ENCODE measurements at regions not wholly inside any gene's neighbourhood (a gene's known extent, or its start where the extent isn't known, plus 50 kb on each side); places are given as distances from the start of the nearest gene placed in this dataset.

DNA sequence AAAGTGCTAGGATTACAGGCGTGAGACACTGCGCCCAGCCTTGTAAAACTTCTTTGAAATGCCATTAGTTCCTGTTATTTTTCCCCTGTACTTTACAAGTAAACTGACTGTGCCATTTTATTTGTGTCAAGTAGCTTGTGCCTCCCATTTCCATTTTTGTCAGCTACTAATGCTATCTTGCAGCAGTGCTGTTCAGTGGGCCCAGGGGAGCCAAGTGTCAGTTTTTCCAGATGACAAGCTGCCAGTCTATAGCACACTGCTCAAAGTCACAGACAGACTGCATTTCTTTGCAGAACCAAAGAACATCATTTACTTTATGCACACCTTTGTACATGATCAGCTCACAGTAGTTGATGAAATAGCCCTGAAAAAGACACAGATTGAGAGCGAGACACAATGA lies 901.3 kb upstream of the CDH2 start:
- no peak for TF ChIP-seq POLR2A (IDR thresholded peaks at IDR 0.05)
- TF ChIP-seq, protein P1, sequence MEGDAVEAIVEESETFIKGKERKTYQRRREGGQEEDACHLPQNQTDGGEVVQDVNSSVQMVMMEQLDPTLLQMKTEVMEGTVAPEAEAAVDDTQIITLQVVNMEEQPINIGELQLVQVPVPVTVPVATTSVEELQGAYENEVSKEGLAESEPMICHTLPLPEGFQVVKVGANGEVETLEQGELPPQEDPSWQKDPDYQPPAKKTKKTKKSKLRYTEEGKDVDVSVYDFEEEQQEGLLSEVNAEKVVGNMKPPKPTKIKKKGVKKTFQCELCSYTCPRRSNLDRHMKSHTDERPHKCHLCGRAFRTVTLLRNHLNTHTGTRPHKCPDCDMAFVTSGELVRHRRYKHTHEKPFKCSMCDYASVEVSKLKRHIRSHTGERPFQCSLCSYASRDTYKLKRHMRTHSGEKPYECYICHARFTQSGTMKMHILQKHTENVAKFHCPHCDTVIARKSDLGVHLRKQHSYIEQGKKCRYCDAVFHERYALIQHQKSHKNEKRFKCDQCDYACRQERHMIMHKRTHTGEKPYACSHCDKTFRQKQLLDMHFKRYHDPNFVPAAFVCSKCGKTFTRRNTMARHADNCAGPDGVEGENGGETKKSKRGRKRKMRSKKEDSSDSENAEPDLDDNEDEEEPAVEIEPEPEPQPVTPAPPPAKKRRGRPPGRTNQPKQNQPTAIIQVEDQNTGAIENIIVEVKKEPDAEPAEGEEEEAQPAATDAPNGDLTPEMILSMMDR (IDR thresholded peaks at IDR 0.05), result no peak
- H3K4me1 ChIP-seq, result no peaks in the 10 kb centered on the region
- no peak for DNase-seq
- H3K27me3 ChIP-seq, result no peaks in the 10 kb centered on the region
- no peak overlapping the region for H3K4me3 ChIP-seq
- intact Hi-C loops (cut with DNase I; ENCODE audit: low total_unique reads), result no loop called here
- H3K27ac ChIP-seq, result no peak overlapping the region
- H3K9me3 ChIP-seq, result no peaks in the 10 kb centered on the region
- H3K36me3 ChIP-seq, result no peaks in the 10 kb centered on the region

DNA sequence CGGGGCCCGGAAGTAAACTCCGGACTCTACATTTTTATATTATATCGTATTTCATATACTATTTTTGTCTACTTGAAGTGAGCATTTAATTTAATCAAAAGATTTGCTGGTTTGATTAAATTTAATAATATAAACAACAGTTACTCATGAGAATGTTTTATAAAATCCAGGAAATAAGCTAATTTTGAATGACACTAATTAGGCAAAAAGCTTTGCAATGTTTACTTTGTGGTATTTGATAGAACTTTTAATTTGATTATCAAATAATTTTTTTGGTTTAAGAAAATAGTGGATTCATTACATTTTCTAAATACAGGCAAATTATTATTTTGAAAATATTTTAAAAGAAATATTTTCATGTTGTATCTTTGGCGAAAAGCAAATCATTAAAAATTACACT lies 900.4 kb upstream of the CDH2 start:
- no peak overlapping the region for H3K4me3 ChIP-seq
- no peaks in the 10 kb centered on the region for H3K4me1 ChIP-seq
- H3K36me3 ChIP-seq, result no peaks in the 10 kb centered on the region
- no peaks in the 10 kb centered on the region for H3K9me3 ChIP-seq
- no peak for TF ChIP-seq POLR2A (IDR thresholded peaks at IDR 0.05)
- TF ChIP-seq, protein P1 (IDR thresholded peaks at IDR 0.05), result no peak
- DNase-seq, result no peak
- intact Hi-C loops (cut with DNase I; ENCODE audit: low total_unique reads), result no loop called here
- no peak overlapping the region for H3K27ac ChIP-seq
- no peaks in the 10 kb centered on the region for H3K27me3 ChIP-seq

DNA sequence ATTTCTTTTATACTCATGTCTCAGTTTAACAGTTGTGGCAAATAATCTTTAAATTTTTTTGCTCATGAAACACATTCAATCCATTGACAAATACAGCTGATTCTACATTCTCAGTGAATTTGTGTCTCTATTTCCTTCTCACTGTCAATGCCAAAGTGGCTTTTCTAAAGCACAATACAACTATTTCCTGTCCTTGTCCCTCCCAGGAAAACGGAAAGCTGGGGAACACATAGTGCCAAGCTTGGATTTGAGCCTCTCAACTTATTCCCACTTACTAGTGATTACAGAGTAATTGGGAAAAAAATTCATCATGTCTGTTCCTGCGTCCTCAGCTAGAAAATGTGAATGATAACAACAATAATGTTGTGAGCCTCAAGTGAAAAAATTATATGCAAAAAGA lies 899.7 kb upstream of the CDH2 start:
- TF ChIP-seq, protein P1 (IDR thresholded peaks at IDR 0.05), result no peak
- no peak for TF ChIP-seq POLR2A (IDR thresholded peaks at IDR 0.05)
- H3K9me3 ChIP-seq, result no peaks in the 10 kb centered on the region
- intact Hi-C loops (cut with DNase I; ENCODE audit: low total_unique reads), result no loop called here
- no peaks in the 10 kb centered on the region for H3K4me1 ChIP-seq
- DNase-seq, result no peak
- no peaks in the 10 kb centered on the region for H3K36me3 ChIP-seq
- no peak overlapping the region for H3K27ac ChIP-seq
- H3K4me3 ChIP-seq, result no peak overlapping the region
- no peaks in the 10 kb centered on the region for H3K27me3 ChIP-seq

DNA sequence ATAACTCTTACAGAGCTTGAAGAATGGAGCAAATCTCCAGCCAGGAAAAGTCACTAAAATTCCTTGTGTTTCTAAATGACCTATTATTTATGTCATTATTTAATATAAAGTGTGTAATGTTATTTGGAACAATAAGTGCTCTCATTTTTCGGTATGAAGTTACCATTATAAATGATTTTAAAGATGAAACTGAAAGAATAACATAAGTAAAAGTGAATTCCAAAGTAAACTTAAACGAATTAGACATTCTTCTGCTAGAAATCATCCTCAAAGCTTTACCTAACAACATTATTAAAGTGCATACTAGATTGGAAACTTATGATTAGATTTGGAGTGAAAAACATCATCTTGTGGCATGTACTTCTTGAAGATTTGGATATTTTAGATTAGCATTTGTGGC lies 897.2 kb upstream of the CDH2 start:
- H3K27ac ChIP-seq, result no peak overlapping the region
- no peak overlapping the region for H3K4me3 ChIP-seq
- H3K9me3 ChIP-seq, result no peaks in the 10 kb centered on the region
- no peak for DNase-seq
- TF ChIP-seq POLR2A (IDR thresholded peaks at IDR 0.05), result no peak
- TF ChIP-seq, protein P1 (IDR thresholded peaks at IDR 0.05), result no peak
- H3K4me1 ChIP-seq, result no peaks in the 10 kb centered on the region
- no peaks in the 10 kb centered on the region for H3K36me3 ChIP-seq
- H3K27me3 ChIP-seq, result no peaks in the 10 kb centered on the region
- intact Hi-C loops (cut with DNase I; ENCODE audit: low total_unique reads), result no loop called here

DNA sequence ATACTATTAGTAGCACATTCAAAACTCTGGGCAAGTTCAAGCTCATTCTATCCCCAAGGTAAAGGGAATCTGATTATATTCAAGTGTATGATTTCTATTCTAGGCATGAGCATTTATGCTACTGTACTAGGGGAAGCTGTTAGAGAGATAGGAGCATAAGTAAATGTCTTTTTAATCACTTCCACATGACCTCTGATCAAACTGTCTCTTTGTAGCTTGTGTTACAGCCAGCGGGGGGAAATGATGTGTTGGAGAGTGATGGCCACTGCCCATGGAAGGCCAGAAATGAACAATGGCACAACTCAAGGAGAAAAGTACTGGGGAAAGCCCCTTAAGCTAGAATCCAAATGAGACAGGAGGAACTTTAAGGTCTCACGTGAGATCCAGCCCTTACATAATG lies 894.9 kb upstream of the CDH2 start:
- intact Hi-C loops (cut with DNase I; ENCODE audit: low total_unique reads), result no loop called here
- DNase-seq, result no peak

More for the DNA sequence above, 894.9 kb upstream of the CDH2 start:
- no peaks in the 10 kb centered on the region for H3K9me3 ChIP-seq
- H3K27me3 ChIP-seq, result no peaks in the 10 kb centered on the region
- no peak overlapping the region for H3K27ac ChIP-seq
- H3K4me1 ChIP-seq, result no peaks in the 10 kb centered on the region
- no peaks in the 10 kb centered on the region for H3K36me3 ChIP-seq
- no peak for TF ChIP-seq POLR2A (IDR thresholded peaks at IDR 0.05)
- TF ChIP-seq, protein P1 (IDR thresholded peaks at IDR 0.05), result no peak
- no peak overlapping the region for H3K4me3 ChIP-seq

Measured in uterus (tissue), 3 donors.